Liver (tissue), 8 donors: ENCODE measurements at regions not wholly inside any gene's neighbourhood (a gene's known extent, or its start where the extent isn't known, plus 50 kb on each side); places are given as distances from the start of the nearest gene placed in this dataset.

Source experiments
- DNase-seq: peaks from one replicate; pipeline ENCODE4 v3.0.0-alpha.2; 2017; ENCODE audit warnings: low spot score
- H3K27ac ChIP-seq, 2 donors: one replicate each; pipeline ENCODE4 v1.7.0; 2013; ENCODE audit warnings: inconsistent platforms in 2 of 2, low read length in 2 of 2, control low read depth in 1 of 2, low read depth in 1 of 2, mild to moderate bottlenecking in 1 of 2
- H3K27me3 ChIP-seq, 4 donors: one replicate each; pipeline versions ENCODE4 v1.6.1 to v1.7.0; 2013; ENCODE audit warnings: low read length in 3 of 4, inconsistent platforms in 1 of 4, mild to moderate bottlenecking in 1 of 4, moderate library complexity in 1 of 4; ENCODE audit not compliant: control insufficient read depth in 4 of 4, insufficient read depth in 4 of 4
- H3K36me3 ChIP-seq, 4 donors: one replicate each; pipeline versions ENCODE4 v1.6.1 to v1.7.0; 2013; ENCODE audit warnings: low read length in 3 of 4, mild to moderate bottlenecking in 3 of 4, low read depth in 1 of 4, moderate library complexity in 1 of 4; ENCODE audit not compliant: control insufficient read depth in 4 of 4, insufficient read depth in 3 of 4
- H3K4me1 ChIP-seq, 4 donors: one replicate each; pipeline versions ENCODE4 v1.6.1 to v1.7.0; 2013; ENCODE audit warnings: low read length in 3 of 4, mild to moderate bottlenecking in 3 of 4, moderate library complexity in 1 of 4; ENCODE audit not compliant: control insufficient read depth in 4 of 4, insufficient read depth in 4 of 4
- H3K4me3 ChIP-seq, 3 donors: one replicate each; pipeline versions ENCODE4 v1.6.1 to v1.7.0; 2013; ENCODE audit warnings: low read length in 3 of 3, control low read depth in 1 of 3, low read depth in 1 of 3, mild to moderate bottlenecking in 1 of 3
- H3K9ac ChIP-seq, 2 donors: one replicate each; pipeline ENCODE4 v1.7.0; 2013; ENCODE audit warnings: low read length in 2 of 2, mild to moderate bottlenecking in 2 of 2, moderate library complexity in 2 of 2, control low read depth in 1 of 2, low read depth in 1 of 2
- H3K9me3 ChIP-seq, 4 donors: one replicate each; pipeline versions ENCODE4 v1.6.1 to v1.7.0; 2013; ENCODE audit warnings: low read length in 3 of 4; ENCODE audit not compliant: control insufficient read depth in 4 of 4
- ATF3 ChIP-seq: IDR thresholded peaks from 2 replicates; pipeline ENCODE4 v1.6.1; 2016; ENCODE audit warnings: antibody characterized with exemption
- CTCF ChIP-seq: fragments of 150-350 bp; IDR thresholded peaks from 2 replicates; pipeline ENCODE4 v1.5.1; 2017; ENCODE audit warnings: improper control_type of control experiment, low read depth, low read length; ENCODE audit not compliant: missing input control
- EGR1 ChIP-seq, 2 donors: IDR thresholded peaks; 2 replicates each; pipeline ENCODE4 v1.6.1; 2016 to 2018; ENCODE audit warnings: antibody characterized with exemption in 2 of 2, low read depth in 2 of 2
- FOXA1 ChIP-seq: IDR thresholded peaks from 2 replicates; pipeline ENCODE4 v1.6.1; 2016; ENCODE audit warnings: antibody characterized with exemption
- FOXA2 ChIP-seq: IDR thresholded peaks from 2 replicates; pipeline ENCODE4 v1.6.1; 2016; ENCODE audit warnings: antibody characterized with exemption
- GABPA ChIP-seq, 2 donors: IDR thresholded peaks in 1 of 2; conservative IDR thresholded peaks in 1 of 2; 2 replicates each; pipeline ENCODE4 v1.6.1; 2016; ENCODE audit warnings: antibody characterized with exemption in 2 of 2, mild to moderate bottlenecking in 1 of 2, moderate library complexity in 1 of 2
- HNF4A ChIP-seq, 2 donors: conservative IDR thresholded peaks; 2 replicates each; pipeline ENCODE4 v1.6.1; 2016; ENCODE audit warnings: antibody characterized with exemption in 2 of 2, mild to moderate bottlenecking in 2 of 2
- HNF4G ChIP-seq: IDR thresholded peaks from 2 replicates; pipeline ENCODE4 v1.6.1; 2016; ENCODE audit warnings: antibody characterized with exemption
- JUND ChIP-seq, 2 donors: IDR thresholded peaks; 2 replicates each; pipeline ENCODE4 v1.6.1; 2016; ENCODE audit warnings: antibody characterized with exemption in 2 of 2
- MAX ChIP-seq: IDR thresholded peaks from 2 replicates; pipeline ENCODE4 v1.6.1; 2016; ENCODE audit warnings: antibody characterized with exemption
- NR2F2 ChIP-seq: IDR thresholded peaks from 2 replicates; pipeline ENCODE4 v1.6.1; 2016; ENCODE audit warnings: antibody characterized with exemption
- RAD21 ChIP-seq, 2 donors: IDR thresholded peaks; 2 replicates each; pipeline ENCODE4 v1.6.1; 2016; ENCODE audit warnings: antibody characterized with exemption in 2 of 2, mild to moderate bottlenecking in 2 of 2
- REST ChIP-seq: IDR thresholded peaks from 2 replicates; pipeline ENCODE4 v1.6.1; 2016; ENCODE audit warnings: antibody characterized with exemption, mild to moderate bottlenecking
- RXRA ChIP-seq, 2 donors: IDR thresholded peaks; 2 replicates each; pipeline ENCODE4 v1.6.1; 2017 to 2018; ENCODE audit warnings: antibody characterized with exemption in 2 of 2, mild to moderate bottlenecking in 1 of 2
- SP1 ChIP-seq: IDR thresholded peaks from 2 replicates; pipeline ENCODE4 v1.6.1; 2018; ENCODE audit warnings: antibody characterized with exemption, mild to moderate bottlenecking
- TAF1 ChIP-seq: conservative IDR thresholded peaks from 2 replicates; pipeline ENCODE4 v1.6.1; 2016; ENCODE audit warnings: antibody characterized with exemption, mild to moderate bottlenecking
- YY1 ChIP-seq: IDR thresholded peaks from 2 replicates; pipeline ENCODE4 v1.6.1; 2016; ENCODE audit warnings: antibody characterized with exemption, mild to moderate bottlenecking
- ZBTB33 ChIP-seq: IDR thresholded peaks from 2 replicates; pipeline ENCODE4 v1.6.1; 2016; ENCODE audit warnings: antibody characterized with exemption
- WGBS: extraction: QIAGEN DNeasy Blood & Tissue Kit; methylation state at CpG from one replicate; pipeline ENCODE4 v1.1.7; 2013; 5-methylcytosine and 5-hydroxymethylcytosine counted together
- donor health status: healthy.
- donor health status: healthy.
- donor health status: healthy.
- donor health status: healthy.
- donor health status: healthy.

- Histone ChIP-seq H3K36me3 (no peaks in the 10 kb centered on the region), H3K9me3 (no peaks in the 10 kb centered on the region), H3K4me3 (no peak overlapping the region), H3K27ac (no peak overlapping the region), H3K9ac (no peak overlapping the region), H3K4me1 (no peaks in the 10 kb centered on the region), H3K27me3 (no peaks in the 10 kb centered on the region)
- 69% methylated on average over 2 of the region's 2 CpGs for WGBS
- TF ChIP-seq JUND (IDR thresholded peaks at IDR 0.05) = no peak
- TF ChIP-seq RXRA (IDR thresholded peaks at IDR 0.05) = no peak
- TF ChIP-seq SP1 = no peak
- TF ChIP-seq TAF1 = no peak
- no peak for TF ChIP-seq MAX
- TF ChIP-seq YY1 = no peak
- TF ChIP-seq ZBTB33 = no peak
- TF ChIP-seq REST = no peak
- no peak for TF ChIP-seq EGR1 (IDR thresholded peaks at IDR 0.05; ENCODE audit: low read depth in 2 of 2)
- no peak for DNase-seq
These were observed 158.8 kb downstream of the CEP120 start for GRCh38 chr5:123264394-123264793.

- no peak overlapping the region for H3K4me3 ChIP-seq
- no peaks in the 10 kb centered on the region for H3K4me1 ChIP-seq
- H3K9me3 ChIP-seq = no peaks in the 10 kb centered on the region
- DNase-seq = no peak
- no peak overlapping the region for H3K27ac ChIP-seq
- TF ChIP-seq GABPA (IDR thresholded peaks at IDR 0.05 in 1 of 2, conservative IDR thresholded peaks at IDR 0.05 in 1 of 2) (no peak), RXRA (IDR thresholded peaks at IDR 0.05) (no peak), HNF4A (conservative IDR thresholded peaks at IDR 0.05) (no peak), NR2F2 (no peak), TAF1 (no peak), HNF4G (no peak), FOXA1 (no peak), ATF3 (no peak), REST (no peak), MAX (no peak), SP1 (no peak), RAD21 (IDR thresholded peaks at IDR 0.05) (no peak), YY1 (no peak), JUND (IDR thresholded peaks at IDR 0.05) (no peak), EGR1 (IDR thresholded peaks at IDR 0.05; ENCODE audit: low read depth in 2 of 2) (no peak), FOXA2 (no peak), CTCF (no peak), ZBTB33 (no peak)
- H3K27me3 ChIP-seq = no peaks in the 10 kb centered on the region
- WGBS = 86% methylated on average over 2 of the region's 2 CpGs
- H3K36me3 ChIP-seq = no peaks in the 10 kb centered on the region
- H3K9ac ChIP-seq = no peak overlapping the region
These were observed 159.3 kb downstream of the CEP120 start for GRCh38 chr5:123263859-123264258.
